H9 (cell line): ENCODE measurements at regions not wholly inside any gene's neighbourhood (a gene's known extent, or its start where the extent isn't known, plus 50 kb on each side); places are given as distances from the start of the nearest gene placed in this dataset.

Source experiments
- DNase-seq: peaks from one replicate; pipeline ENCODE4 v3.0.0-alpha.2; 2017
- H2AFZ ChIP-seq: one replicate; pipeline ENCODE4 v1.6.1; 2013; ENCODE audit warnings: mild to moderate bottlenecking, low read length, control low read depth, moderate library complexity
- H2AK5ac ChIP-seq: 2 replicates; pipeline ENCODE4 v1.6.1; 2013; ENCODE audit warnings: low read length, control low read depth, mixed read lengths; ENCODE audit not compliant: insufficient read length
- H2BK120ac ChIP-seq: one replicate; pipeline ENCODE4 v1.6.1; 2013; ENCODE audit warnings: low read depth, mild to moderate bottlenecking, low read length, control low read depth, inconsistent platforms; ENCODE audit not compliant: poor library complexity, severe bottlenecking
- H2BK12ac ChIP-seq: 2 replicates; pipeline ENCODE4 v1.6.1; 2013; ENCODE audit warnings: low read length, control low read depth, mixed read lengths, low read depth; ENCODE audit not compliant: insufficient read length
- H2BK15ac ChIP-seq: 2 replicates; pipeline ENCODE4 v1.6.1; 2013; ENCODE audit warnings: low read depth, low read length, control low read depth
- H2BK20ac ChIP-seq: one replicate; pipeline ENCODE4 v1.6.1; 2013; ENCODE audit warnings: low read depth, mild to moderate bottlenecking, low read length, control low read depth, inconsistent platforms; ENCODE audit not compliant: poor library complexity, severe bottlenecking
- H2BK5ac ChIP-seq: 2 replicates; pipeline ENCODE4 v1.6.1; 2013; ENCODE audit warnings: low read length, control low read depth, mixed read lengths; ENCODE audit not compliant: insufficient read length
- H3K14ac ChIP-seq: 2 replicates; pipeline ENCODE4 v1.6.1; 2013; ENCODE audit warnings: low read length, control low read depth; ENCODE audit not compliant: insufficient read depth
- H3K18ac ChIP-seq: 2 replicates; pipeline ENCODE4 v1.6.1; 2013; ENCODE audit warnings: low read depth, mild to moderate bottlenecking, mixed read lengths, low read length, control low read depth; ENCODE audit not compliant: insufficient read length
- H3K23ac ChIP-seq: 2 replicates; pipeline ENCODE4 v1.6.1; 2013; ENCODE audit warnings: low read length, control low read depth, mixed read lengths, low read depth; ENCODE audit not compliant: insufficient read length
- H3K23me2 ChIP-seq: 2 replicates; pipeline ENCODE4 v1.6.1; 2013; ENCODE audit warnings: low read depth, mild to moderate bottlenecking, mixed read lengths, low read length, control low read depth; ENCODE audit not compliant: insufficient read length, poor library complexity, severe bottlenecking
- H3K27ac ChIP-seq: 2 replicates; pipeline ENCODE4 v1.5.1; 2013; ENCODE audit warnings: low read length, control low read depth, mixed read lengths, low read depth; ENCODE audit not compliant: insufficient read length
- H3K27me3 ChIP-seq: 2 replicates; pipeline ENCODE4 v1.6.1; 2013; ENCODE audit warnings: low read length, control low read depth, inconsistent platforms; ENCODE audit not compliant: insufficient read depth
- H3K4ac ChIP-seq: 2 replicates; pipeline ENCODE4 v1.6.1; 2013; ENCODE audit warnings: low read depth, mild to moderate bottlenecking, control low read depth, inconsistent platforms, low read length, moderate library complexity
- H3K4me1 ChIP-seq: 2 replicates; pipeline ENCODE4 v1.6.1; 2013; ENCODE audit warnings: low read length, control low read depth, inconsistent platforms; ENCODE audit not compliant: insufficient read depth
- H3K4me2 ChIP-seq: 2 replicates; pipeline ENCODE4 v1.6.1; 2013; ENCODE audit warnings: low read length, control low read depth, mixed read lengths; ENCODE audit not compliant: insufficient read length, insufficient read depth
- H3K56ac ChIP-seq: 2 replicates; pipeline ENCODE4 v1.6.1; 2013; ENCODE audit warnings: low read depth, mild to moderate bottlenecking, mixed read lengths, low read length, control low read depth; ENCODE audit not compliant: insufficient read length
- H3K79me1 ChIP-seq: 2 replicates; pipeline ENCODE4 v1.6.1; 2013; ENCODE audit warnings: low read depth, mild to moderate bottlenecking, moderate library complexity, low read length, control low read depth, inconsistent platforms; ENCODE audit not compliant: insufficient read depth, poor library complexity, severe bottlenecking
- H3K79me2 ChIP-seq: 2 replicates; pipeline ENCODE4 v1.6.1; 2013; ENCODE audit warnings: low read length, control low read depth, inconsistent platforms; ENCODE audit not compliant: insufficient read depth
- H3K9ac ChIP-seq: 2 replicates; pipeline ENCODE4 v1.6.1; 2013; ENCODE audit warnings: low read length, control low read depth, mixed read lengths; ENCODE audit not compliant: insufficient read length; ENCODE audit errors: extremely low read depth
- H3K9me3 ChIP-seq: one replicate; pipeline ENCODE4 v1.6.1; 2013; ENCODE audit warnings: low read depth, low read length, inconsistent platforms; ENCODE audit not compliant: control insufficient read depth
- H3T11ph ChIP-seq: one replicate; pipeline ENCODE4 v1.6.1; 2013; ENCODE audit warnings: mild to moderate bottlenecking, low read length, control low read depth, inconsistent platforms
- H4K20me1 ChIP-seq: one replicate; pipeline ENCODE4 v1.6.1; 2013; ENCODE audit not compliant: control insufficient read depth, insufficient read length, insufficient read depth
- H4K5ac ChIP-seq: 2 replicates; pipeline ENCODE4 v1.6.1; 2013; ENCODE audit warnings: low read depth, mild to moderate bottlenecking, mixed read lengths, low read length, control low read depth; ENCODE audit not compliant: insufficient read length
- H4K8ac ChIP-seq: replicated peaks from 2 replicates; pipeline ENCODE4 v1.6.1; 2013; ENCODE audit warnings: low read length, control low read depth, mixed read lengths, low read depth; ENCODE audit not compliant: insufficient read length
- H4K91ac ChIP-seq: 2 replicates; pipeline ENCODE4 v1.6.1; 2013; ENCODE audit warnings: low read depth, mild to moderate bottlenecking, moderate library complexity, mixed read lengths, low read length, control low read depth; ENCODE audit not compliant: insufficient read length
- H3K27ac Mint-ChIP-seq, 3 experiments: 2 replicates in 2 of 3; 3 replicates in 1 of 3; pipeline ENCODE4 v1.8.0; 2020 to 2021; ENCODE audit warnings: mixed read lengths in 3 of 3, mild to moderate bottlenecking in 1 of 3, moderate library complexity in 1 of 3
- H3K27me3 Mint-ChIP-seq: 2 replicates; pipeline ENCODE4 v1.8.0; 2021; ENCODE audit warnings: low read depth, mild to moderate bottlenecking, moderate library complexity, mixed read lengths
- H3K36me3 Mint-ChIP-seq, 3 experiments: 2 replicates in 2 of 3; 3 replicates in 1 of 3; pipeline ENCODE4 v1.8.0; 2020 to 2021; ENCODE audit warnings: low read depth in 3 of 3, mixed read lengths in 3 of 3; ENCODE audit not compliant: insufficient read depth in 1 of 3
- H3K4me1 Mint-ChIP-seq, 2 experiments: 2 replicates each; pipeline ENCODE4 v1.8.0; 2020; ENCODE audit warnings: mixed read lengths in 2 of 2
- H3K4me3 Mint-ChIP-seq, 2 experiments: 2 replicates in 1 of 2; 3 replicates in 1 of 2; pipeline ENCODE4 v1.8.0; 2020 to 2021; ENCODE audit warnings: mild to moderate bottlenecking in 2 of 2, mixed read lengths in 2 of 2, moderate library complexity in 1 of 2
- H3K9me3 Mint-ChIP-seq, 2 experiments: 2 replicates in 1 of 2; 3 replicates in 1 of 2; pipeline ENCODE4 v1.8.0; 2020; ENCODE audit warnings: mild to moderate bottlenecking in 2 of 2, mixed read lengths in 2 of 2, moderate library complexity in 1 of 2
- WGBS: extraction: QIAGEN DNeasy Blood & Tissue Kit; methylation state at CpG from one replicate; pipeline ENCODE4 v1.1.7; 2013; ENCODE audit warnings: missing lambda C conversion rate, low lambda C conversion rate, mixed read lengths; ENCODE audit not compliant: insufficient read length; ENCODE audit errors: extremely low coverage; 5-methylcytosine and 5-hydroxymethylcytosine counted together
- TF ChIP-seq, protein P1 (sequence below): fragments of 200-600 bp; sonication (generic); conservative IDR thresholded peaks from 3 replicates; pipeline ENCODE4 v1.8.0; 2021; ENCODE audit warnings: antibody characterized with exemption, mild to moderate bottlenecking

DNA sequence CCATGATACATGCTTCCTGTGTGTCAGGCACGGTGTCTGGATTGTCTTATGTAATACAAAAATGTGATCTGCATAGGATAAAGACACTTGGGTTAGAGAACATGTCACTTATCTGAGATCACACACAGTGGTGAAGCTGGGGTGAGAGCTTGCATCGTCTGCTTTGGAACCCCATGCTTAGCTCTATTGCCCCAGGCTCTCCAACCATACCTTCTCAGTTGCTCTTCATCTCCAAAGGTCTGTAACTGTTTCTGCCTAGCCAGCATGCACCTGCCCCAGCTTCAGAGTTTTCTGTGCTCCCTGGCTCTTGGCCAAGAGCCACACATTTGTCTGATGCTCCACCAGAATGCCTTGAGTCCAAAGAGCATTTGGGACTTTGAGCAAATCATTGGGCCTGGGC lies 93.9 kb upstream of the COG2 start:
- H2AK5ac ChIP-seq: no peak overlapping the region
- H2BK120ac ChIP-seq: no peak overlapping the region
- no peak for DNase-seq
- no peaks in the 10 kb centered on the region for H3K4me1 ChIP-seq
- H4K5ac ChIP-seq: no peak overlapping the region
- no peak overlapping the region for H2BK12ac ChIP-seq
- no peak overlapping the region for H3K56ac ChIP-seq
- no peak overlapping the region for H3K9ac ChIP-seq
- no peak overlapping the region for H3T11ph ChIP-seq
- no peaks in the 10 kb centered on the region for H3K79me1 ChIP-seq
- H2BK5ac ChIP-seq: no peak overlapping the region
- no peaks in the 10 kb centered on the region for H3K9me3 ChIP-seq
- H2BK20ac ChIP-seq: no peak overlapping the region
- H3K4me3 Mint-ChIP-seq: no peak overlapping the region
- TF ChIP-seq, protein P1, sequence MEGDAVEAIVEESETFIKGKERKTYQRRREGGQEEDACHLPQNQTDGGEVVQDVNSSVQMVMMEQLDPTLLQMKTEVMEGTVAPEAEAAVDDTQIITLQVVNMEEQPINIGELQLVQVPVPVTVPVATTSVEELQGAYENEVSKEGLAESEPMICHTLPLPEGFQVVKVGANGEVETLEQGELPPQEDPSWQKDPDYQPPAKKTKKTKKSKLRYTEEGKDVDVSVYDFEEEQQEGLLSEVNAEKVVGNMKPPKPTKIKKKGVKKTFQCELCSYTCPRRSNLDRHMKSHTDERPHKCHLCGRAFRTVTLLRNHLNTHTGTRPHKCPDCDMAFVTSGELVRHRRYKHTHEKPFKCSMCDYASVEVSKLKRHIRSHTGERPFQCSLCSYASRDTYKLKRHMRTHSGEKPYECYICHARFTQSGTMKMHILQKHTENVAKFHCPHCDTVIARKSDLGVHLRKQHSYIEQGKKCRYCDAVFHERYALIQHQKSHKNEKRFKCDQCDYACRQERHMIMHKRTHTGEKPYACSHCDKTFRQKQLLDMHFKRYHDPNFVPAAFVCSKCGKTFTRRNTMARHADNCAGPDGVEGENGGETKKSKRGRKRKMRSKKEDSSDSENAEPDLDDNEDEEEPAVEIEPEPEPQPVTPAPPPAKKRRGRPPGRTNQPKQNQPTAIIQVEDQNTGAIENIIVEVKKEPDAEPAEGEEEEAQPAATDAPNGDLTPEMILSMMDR: no peak
- H3K79me2 ChIP-seq: no peaks in the 10 kb centered on the region
- no peak overlapping the region for H4K8ac ChIP-seq
- no peaks in the 10 kb centered on the region for H3K27me3 ChIP-seq
- no peak overlapping the region for H3K4ac ChIP-seq
- H3K27me3 Mint-ChIP-seq: peaks cover 20% of the 10 kb centered on the region
- H3K4me1 Mint-ChIP-seq: peaks cover 0 to 6% of the 10 kb centered on the region in 2 experiments; a peak in 2 of 4 replicates
- H4K91ac ChIP-seq: no peak overlapping the region
- no peak overlapping the region for H2BK15ac ChIP-seq
- no peak overlapping the region for H3K18ac ChIP-seq
- H3K4me2 ChIP-seq: no peak overlapping the region
- WGBS: no CpG with 5 or more reads among the region's 2 CpGs
- H3K14ac ChIP-seq: no peak overlapping the region
- H3K27ac Mint-ChIP-seq: no peak overlapping the region
- no peaks in the 10 kb centered on the region for H4K20me1 ChIP-seq
- no peak overlapping the region for H3K23ac ChIP-seq
- no peaks in the 10 kb centered on the region for H3K36me3 Mint-ChIP-seq
- no peaks in the 10 kb centered on the region for H3K23me2 ChIP-seq
- H3K27ac ChIP-seq: no peak overlapping the region
- no peaks in the 10 kb centered on the region for H3K9me3 Mint-ChIP-seq
- no peak overlapping the region for H2AFZ ChIP-seq
